Esophagus muscularis mucosa (tissue), 4 donors: ENCODE measurements at regions not wholly inside any gene's neighbourhood (a gene's known extent, or its start where the extent isn't known, plus 50 kb on each side); places are given as distances from the start of the nearest gene placed in this dataset.

Experiments used
- EP300 ChIP-seq: sonication (generic); formaldehyde crosslinking; IDR thresholded peaks from one replicate; pipeline ENCODE4 v1.6.1; 2017; ENCODE audit warnings: antibody characterized with exemption
- POLR2A ChIP-seq: fragments of 450-650 bp; IDR thresholded peaks from one replicate; pipeline ENCODE4 v1.6.1; 2017; ENCODE audit warnings: antibody characterized with exemption, moderate library complexity, mild to moderate bottlenecking, low read depth
- POLR2AphosphoS5 ChIP-seq, 2 donors: sonication (generic); formaldehyde crosslinking; IDR thresholded peaks; one replicate each; pipeline ENCODE4 v1.6.1; 2017; ENCODE audit warnings: antibody characterized with exemption in 2 of 2
- TF ChIP-seq, protein P1 (sequence below), 3 experiments: fragments of 200-600 bp in 2 of 3; fragments of 450-650 bp in 1 of 3; sonication (generic) in 2 of 3; IDR thresholded peaks; one replicate each; pipeline ENCODE4 v1.5.1; 2017 to 2019; ENCODE audit warnings: antibody characterized with exemption in 3 of 3, mild to moderate bottlenecking in 2 of 3, moderate library complexity in 1 of 3

GRCh38 chr2:43165378-43166069 lies 60.9 kb downstream of the ZFP36L2 start:
- TF ChIP-seq, protein P1, sequence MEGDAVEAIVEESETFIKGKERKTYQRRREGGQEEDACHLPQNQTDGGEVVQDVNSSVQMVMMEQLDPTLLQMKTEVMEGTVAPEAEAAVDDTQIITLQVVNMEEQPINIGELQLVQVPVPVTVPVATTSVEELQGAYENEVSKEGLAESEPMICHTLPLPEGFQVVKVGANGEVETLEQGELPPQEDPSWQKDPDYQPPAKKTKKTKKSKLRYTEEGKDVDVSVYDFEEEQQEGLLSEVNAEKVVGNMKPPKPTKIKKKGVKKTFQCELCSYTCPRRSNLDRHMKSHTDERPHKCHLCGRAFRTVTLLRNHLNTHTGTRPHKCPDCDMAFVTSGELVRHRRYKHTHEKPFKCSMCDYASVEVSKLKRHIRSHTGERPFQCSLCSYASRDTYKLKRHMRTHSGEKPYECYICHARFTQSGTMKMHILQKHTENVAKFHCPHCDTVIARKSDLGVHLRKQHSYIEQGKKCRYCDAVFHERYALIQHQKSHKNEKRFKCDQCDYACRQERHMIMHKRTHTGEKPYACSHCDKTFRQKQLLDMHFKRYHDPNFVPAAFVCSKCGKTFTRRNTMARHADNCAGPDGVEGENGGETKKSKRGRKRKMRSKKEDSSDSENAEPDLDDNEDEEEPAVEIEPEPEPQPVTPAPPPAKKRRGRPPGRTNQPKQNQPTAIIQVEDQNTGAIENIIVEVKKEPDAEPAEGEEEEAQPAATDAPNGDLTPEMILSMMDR (IDR thresholded peaks at IDR 0.05) = no peak
- TF ChIP-seq POLR2A (no peak), EP300 (no peak), POLR2AphosphoS5 (IDR thresholded peaks at IDR 0.05) (no peak)
